ENCODE measurements at regions not wholly inside any gene's neighbourhood (a gene's known extent, or its start where the extent isn't known, plus 50 kb on each side); places are given as distances from the start of the nearest gene placed in this dataset.

DNA sequence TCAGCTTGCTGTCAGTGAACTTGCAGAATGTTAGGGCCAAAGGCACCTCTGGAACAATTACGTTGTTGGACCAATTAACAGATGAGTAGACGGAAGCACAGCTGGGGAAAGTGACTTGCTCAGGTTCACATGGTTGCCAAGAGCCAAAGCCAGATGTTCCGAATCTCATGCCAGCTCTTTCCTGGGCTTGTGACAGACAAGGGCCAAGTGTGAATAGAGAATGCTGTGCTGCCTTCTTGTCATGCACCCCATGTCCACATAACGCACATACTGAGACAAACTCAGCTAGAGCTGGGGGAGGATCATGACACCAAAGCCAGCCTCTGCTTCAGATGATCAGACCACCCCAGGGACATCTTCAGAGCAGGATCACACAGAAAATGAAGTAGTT is 616.3 kb downstream of the INSC start:
- no peak overlapping the region for H2BK5ac ChIP-seq (ENCODE audit: insufficient read length, low read length)
- H3K14ac ChIP-seq (ENCODE audit: insufficient read depth, low read length), result no peak overlapping the region
- H3K79me2 ChIP-seq (ENCODE audit: insufficient read depth, low read length), result no peaks in the 10 kb centered on the region
- no peak overlapping the region for H2BK15ac ChIP-seq (ENCODE audit: low read depth, low read length)
- H3K4me2 ChIP-seq (ENCODE audit: insufficient read depth, insufficient read length, low read length), result no peak overlapping the region
- H3K18ac ChIP-seq (ENCODE audit: insufficient read length, low read depth, low read length), result no peak overlapping the region
- H3K23ac ChIP-seq (ENCODE audit: insufficient read length, low read depth, low read length), result no peak overlapping the region
- no peak overlapping the region for H2AK5ac ChIP-seq (ENCODE audit: insufficient read length, low read length)
- no peak overlapping the region for H4K91ac ChIP-seq (ENCODE audit: insufficient read length, low read depth, low read length)
- Mint-ChIP-seq H3K4me3 (no peak overlapping the region), H3K27me3 (ENCODE audit: low read depth) (peaks cover 11% of the 10 kb centered on the region), H3K4me1 (peaks cover 17 to 24% of the 10 kb centered on the region in 2 experiments), H3K27ac (no peak overlapping the region), H3K9me3 (no peaks in the 10 kb centered on the region), H3K36me3 (ENCODE audit: insufficient read depth in 1 of 3, low read depth in 3 of 3) (no peaks in the 10 kb centered on the region)
- H3K9me3 ChIP-seq (ENCODE audit: control insufficient read depth, low read depth, low read length), result no peaks in the 10 kb centered on the region
- no peaks in the 10 kb centered on the region for H3K23me2 ChIP-seq (ENCODE audit: insufficient read length, low read depth, low read length, poor library complexity, severe bottlenecking)
- H2AFZ ChIP-seq (ENCODE audit: low read length), result no peak overlapping the region
- no peak overlapping the region for H3T11ph ChIP-seq (ENCODE audit: low read length)
- H4K20me1 ChIP-seq (ENCODE audit: control insufficient read depth, insufficient read depth, insufficient read length), result no peaks in the 10 kb centered on the region
- no peak for DNase-seq
- no peak overlapping the region for H3K27ac ChIP-seq (ENCODE audit: insufficient read length, low read depth, low read length)
- H2BK20ac ChIP-seq (ENCODE audit: low read depth, low read length, poor library complexity, severe bottlenecking), result no peak overlapping the region
- no peak overlapping the region for H3K9ac ChIP-seq (ENCODE audit: extremely low read depth, insufficient read length, low read length)
- no peak overlapping the region for H4K8ac ChIP-seq (replicated peaks; ENCODE audit: insufficient read length, low read depth, low read length)
- H4K5ac ChIP-seq (ENCODE audit: insufficient read length, low read depth, low read length), result no peak overlapping the region
- H3K79me1 ChIP-seq (ENCODE audit: insufficient read depth, low read depth, low read length, poor library complexity, severe bottlenecking), result no peaks in the 10 kb centered on the region
- H3K27me3 ChIP-seq (ENCODE audit: insufficient read depth, low read length), result no peaks in the 10 kb centered on the region
- H3K4me1 ChIP-seq (ENCODE audit: insufficient read depth, low read length), result no peaks in the 10 kb centered on the region
- TF ChIP-seq, protein P1, sequence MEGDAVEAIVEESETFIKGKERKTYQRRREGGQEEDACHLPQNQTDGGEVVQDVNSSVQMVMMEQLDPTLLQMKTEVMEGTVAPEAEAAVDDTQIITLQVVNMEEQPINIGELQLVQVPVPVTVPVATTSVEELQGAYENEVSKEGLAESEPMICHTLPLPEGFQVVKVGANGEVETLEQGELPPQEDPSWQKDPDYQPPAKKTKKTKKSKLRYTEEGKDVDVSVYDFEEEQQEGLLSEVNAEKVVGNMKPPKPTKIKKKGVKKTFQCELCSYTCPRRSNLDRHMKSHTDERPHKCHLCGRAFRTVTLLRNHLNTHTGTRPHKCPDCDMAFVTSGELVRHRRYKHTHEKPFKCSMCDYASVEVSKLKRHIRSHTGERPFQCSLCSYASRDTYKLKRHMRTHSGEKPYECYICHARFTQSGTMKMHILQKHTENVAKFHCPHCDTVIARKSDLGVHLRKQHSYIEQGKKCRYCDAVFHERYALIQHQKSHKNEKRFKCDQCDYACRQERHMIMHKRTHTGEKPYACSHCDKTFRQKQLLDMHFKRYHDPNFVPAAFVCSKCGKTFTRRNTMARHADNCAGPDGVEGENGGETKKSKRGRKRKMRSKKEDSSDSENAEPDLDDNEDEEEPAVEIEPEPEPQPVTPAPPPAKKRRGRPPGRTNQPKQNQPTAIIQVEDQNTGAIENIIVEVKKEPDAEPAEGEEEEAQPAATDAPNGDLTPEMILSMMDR (conservative IDR thresholded peaks at IDR 0.05), result no peak
- no CpG with 5 or more reads among the region's 4 CpGs for WGBS (ENCODE audit: extremely low coverage, insufficient read length, low lambda C conversion rate)
- H3K56ac ChIP-seq (ENCODE audit: insufficient read length, low read depth, low read length), result no peak overlapping the region
- H2BK120ac ChIP-seq (ENCODE audit: low read depth, low read length, poor library complexity, severe bottlenecking), result no peak overlapping the region
- H2BK12ac ChIP-seq (ENCODE audit: insufficient read length, low read depth, low read length), result no peak overlapping the region
- H3K4ac ChIP-seq (ENCODE audit: low read depth, low read length), result no peak overlapping the region

Measured in H9 (cell line).